ENCODE measurements at regions not wholly inside any gene's neighbourhood (a gene's known extent, or its start where the extent isn't known, plus 50 kb on each side); places are given as distances from the start of the nearest gene placed in this dataset.

DNA sequence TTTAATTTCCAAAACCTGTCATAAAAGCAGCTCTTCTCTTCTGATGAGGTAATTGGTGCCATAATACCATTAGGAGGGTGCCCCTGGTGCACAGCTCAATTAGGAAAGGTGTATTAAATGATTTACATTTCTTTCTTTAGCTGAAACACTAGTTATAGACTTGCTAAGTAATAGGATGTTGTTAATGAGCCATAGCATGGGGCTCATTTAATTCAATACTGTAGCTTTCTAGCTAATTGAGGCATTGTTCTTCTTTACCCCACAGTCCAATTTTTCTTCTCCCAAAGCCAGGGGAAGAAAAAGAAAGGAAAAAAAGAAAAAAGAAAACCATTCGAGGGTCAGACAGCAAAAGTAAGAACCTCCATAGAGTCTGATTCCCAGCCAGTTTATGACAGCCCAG is 164.0 kb upstream of the HES1 start:
- Histone ChIP-seq H3K36me3 (ENCODE audit: insufficient read depth) (no peaks in the 10 kb centered on the region), H3K4me1 (ENCODE audit: insufficient read depth) (no peaks in the 10 kb centered on the region), H3K4me3 (ENCODE audit: low read depth, low read length) (no peak overlapping the region), H3K27ac (ENCODE audit: low read depth) (no peak overlapping the region)
- 93% methylated on average over 1 of the region's 1 CpG for WGBS
- DNase-seq (ENCODE audit: extremely low spot score) = no peak

DNA sequence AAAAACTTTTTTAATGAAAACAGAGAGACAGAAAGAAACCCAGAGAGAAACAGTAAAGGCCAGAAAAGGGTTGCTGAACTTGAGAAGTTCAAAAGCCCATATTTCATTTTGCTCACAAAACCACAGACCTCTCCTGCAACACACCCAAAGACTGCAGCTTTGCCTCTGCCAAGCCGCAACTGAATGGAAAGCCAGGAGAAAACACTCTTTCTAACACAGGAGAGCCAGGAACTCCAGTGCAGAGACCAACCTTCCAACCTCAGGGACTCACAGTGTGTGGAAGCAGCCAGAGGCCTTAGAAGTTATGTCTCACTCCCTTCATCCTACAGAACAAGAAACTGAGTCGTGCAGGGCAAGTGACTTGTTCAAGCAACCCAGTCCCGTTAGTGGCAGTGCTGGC is 163.1 kb upstream of the HES1 start:
- no peaks in the 10 kb centered on the region for H3K4me1 ChIP-seq (ENCODE audit: insufficient read depth)
- WGBS = 94% methylated on average over 3 of the region's 3 CpGs
- no peak overlapping the region for H3K4me3 ChIP-seq (ENCODE audit: low read depth, low read length)
- no peak overlapping the region for H3K27ac ChIP-seq (ENCODE audit: low read depth)
- no peaks in the 10 kb centered on the region for H3K36me3 ChIP-seq (ENCODE audit: insufficient read depth)
- DNase-seq (ENCODE audit: extremely low spot score) = no peak

DNA sequence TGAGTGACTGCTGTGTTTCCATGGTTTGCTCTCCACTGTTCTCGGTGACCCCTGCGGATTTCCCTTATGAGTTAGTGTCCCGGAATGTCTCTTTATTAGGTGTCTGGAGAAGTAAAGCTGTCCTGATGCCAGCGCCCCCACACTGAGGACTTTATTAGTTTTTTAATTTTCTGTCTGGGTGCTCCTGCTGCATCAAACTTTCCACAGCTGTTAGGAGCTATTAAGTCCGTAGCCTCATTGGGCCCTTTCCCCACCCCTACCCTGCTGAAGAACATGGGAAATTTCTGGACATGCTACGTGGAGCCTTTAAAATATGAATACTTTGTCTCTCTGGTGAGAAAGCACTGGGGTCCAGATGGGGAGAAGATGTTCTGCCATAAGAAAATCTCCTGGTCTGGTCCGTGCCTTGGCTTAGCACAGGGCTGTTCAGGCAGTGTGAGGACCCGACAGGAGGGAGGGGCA is 161.7 kb upstream of the HES1 start:
- H3K4me1 ChIP-seq (ENCODE audit: insufficient read depth) = no peaks in the 10 kb centered on the region
- 34% methylated on average over 8 of the region's 8 CpGs for WGBS
- no peak overlapping the region for H3K4me3 ChIP-seq (ENCODE audit: low read depth, low read length)
- no peak for DNase-seq (ENCODE audit: extremely low spot score)
- H3K36me3 ChIP-seq (ENCODE audit: insufficient read depth) = no peaks in the 10 kb centered on the region
- H3K27ac ChIP-seq (ENCODE audit: low read depth) = no peak overlapping the region

DNA sequence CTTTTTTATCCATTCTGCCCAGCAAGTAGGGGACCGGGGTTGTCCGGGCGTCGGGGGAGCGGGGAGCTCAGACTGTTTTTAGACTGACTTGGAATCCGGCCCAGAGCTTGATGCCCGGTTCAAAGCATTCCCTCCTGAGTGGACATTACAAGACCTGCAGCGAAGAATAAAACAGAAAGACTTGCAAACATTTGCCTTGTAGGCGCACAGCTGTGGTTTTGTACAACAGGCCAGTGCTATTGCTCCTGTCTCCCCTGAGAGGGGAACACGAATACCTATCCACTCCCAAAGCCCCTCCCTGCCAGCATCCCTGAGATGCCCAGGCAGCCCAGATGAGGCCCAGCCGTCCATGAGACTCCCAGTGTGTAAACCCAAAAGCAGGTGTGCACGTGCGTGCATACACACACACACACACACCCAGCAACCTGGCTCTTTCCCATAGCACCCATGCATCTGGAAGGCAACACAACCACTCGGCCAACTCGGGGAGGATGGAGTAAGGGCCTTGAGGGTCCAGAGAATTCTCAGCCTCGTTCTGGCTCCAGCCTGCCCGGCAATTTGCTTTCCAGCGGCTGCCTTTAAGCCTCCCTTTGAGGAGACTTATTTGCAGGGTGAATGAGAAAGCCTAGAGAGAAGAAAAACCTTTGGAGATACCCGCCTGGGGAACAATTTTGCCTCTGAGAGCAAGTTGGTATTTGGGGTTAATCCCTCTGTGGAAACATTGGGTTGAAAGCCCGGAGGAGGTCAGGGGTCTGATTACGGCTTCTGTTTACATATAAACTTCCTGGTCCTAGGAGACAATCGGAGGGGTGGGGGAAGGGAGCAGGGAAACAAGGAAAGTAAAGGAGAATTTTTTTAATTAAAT is 161.0 kb upstream of the HES1 start:
- 48% methylated on average over 22 of the region's 22 CpGs for WGBS
- Histone ChIP-seq H3K36me3 (ENCODE audit: insufficient read depth) (no peaks in the 10 kb centered on the region), H3K27ac (ENCODE audit: low read depth) (no peak overlapping the region)

DNA sequence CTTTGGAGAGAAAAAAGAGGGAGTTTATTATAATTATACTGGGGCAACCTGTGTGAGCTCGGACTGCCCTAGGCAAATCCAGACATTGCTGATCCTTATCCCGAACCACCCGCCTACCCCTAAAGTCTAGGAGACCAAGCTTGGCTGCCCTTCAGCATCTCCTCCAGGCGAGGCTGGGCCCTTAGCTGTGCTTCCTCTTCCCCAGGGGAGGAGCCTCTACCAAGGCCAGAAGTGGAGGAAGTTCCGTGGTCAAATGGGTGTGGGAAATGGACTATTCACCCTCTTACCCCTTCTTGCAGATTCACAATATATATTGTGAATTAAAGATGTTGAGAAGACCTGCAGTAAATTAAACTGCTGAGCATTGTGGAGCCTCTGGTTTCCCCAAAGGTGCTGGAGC is 158.3 kb upstream of the HES1 start:
- H3K4me3 ChIP-seq (ENCODE audit: low read depth, low read length) = no peak overlapping the region
- no peak for DNase-seq (ENCODE audit: extremely low spot score)
- WGBS = 90% methylated on average over 5 of the region's 5 CpGs
- no peaks in the 10 kb centered on the region for H3K36me3 ChIP-seq (ENCODE audit: insufficient read depth)
- H3K4me1 ChIP-seq (ENCODE audit: insufficient read depth) = no peaks in the 10 kb centered on the region
- H3K27ac ChIP-seq (ENCODE audit: low read depth) = no peak overlapping the region

More for the DNA sequence above, 161.0 kb upstream of the HES1 start:
- no peak overlapping the region for H3K4me3 ChIP-seq (ENCODE audit: low read depth, low read length)
- no peak for DNase-seq (ENCODE audit: extremely low spot score)
- no peaks in the 10 kb centered on the region for H3K4me1 ChIP-seq (ENCODE audit: insufficient read depth)

DNA sequence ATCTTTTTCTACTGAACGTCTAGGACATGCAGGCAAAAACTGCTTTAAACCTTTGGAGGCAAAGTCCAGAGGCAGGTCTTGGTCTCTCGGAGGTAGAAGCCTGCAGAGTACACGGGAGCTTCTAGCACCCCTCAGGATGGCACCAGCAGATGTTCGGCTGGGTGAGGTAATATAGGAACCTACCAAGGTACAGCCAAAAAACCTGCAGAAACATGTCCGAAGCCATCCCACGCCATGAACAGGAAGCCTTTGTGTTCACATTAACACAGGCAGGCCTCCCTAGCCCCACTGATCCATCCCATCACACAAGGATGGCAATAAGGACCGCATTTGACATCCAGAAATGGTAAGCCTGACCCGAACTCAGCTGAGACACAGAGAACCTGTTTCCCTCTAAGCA is 157.9 kb upstream of the HES1 start:
- Histone ChIP-seq H3K36me3 (ENCODE audit: insufficient read depth) (no peaks in the 10 kb centered on the region), H3K4me1 (ENCODE audit: insufficient read depth) (no peaks in the 10 kb centered on the region), H3K4me3 (ENCODE audit: low read depth, low read length) (no peak overlapping the region), H3K27ac (ENCODE audit: low read depth) (no peak overlapping the region)
- no peak for DNase-seq (ENCODE audit: extremely low spot score)
- 95% methylated on average over 8 of the region's 8 CpGs for WGBS

DNA sequence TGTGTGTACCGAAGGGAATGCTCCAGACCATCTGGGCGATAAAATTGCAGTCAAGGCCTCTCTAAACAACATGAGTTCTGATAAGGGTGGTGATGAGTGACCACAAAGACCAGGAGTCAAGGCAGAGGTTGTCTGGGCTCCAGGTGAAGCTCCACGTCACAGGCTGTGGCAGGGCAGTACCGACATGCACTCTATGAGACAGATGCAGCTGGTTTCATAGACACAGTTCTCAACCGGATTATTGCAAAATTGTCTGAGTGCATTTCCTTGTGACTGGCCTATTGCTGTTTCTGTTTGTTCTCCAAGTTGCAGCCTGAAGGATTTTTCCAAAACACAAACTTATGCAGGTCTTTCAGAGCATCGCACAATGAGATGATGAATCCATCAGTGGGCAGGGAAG is 157.5 kb upstream of the HES1 start:
- Histone ChIP-seq H3K27ac (ENCODE audit: low read depth) (no peak overlapping the region), H3K36me3 (ENCODE audit: insufficient read depth) (no peaks in the 10 kb centered on the region), H3K4me1 (ENCODE audit: insufficient read depth) (no peaks in the 10 kb centered on the region), H3K4me3 (ENCODE audit: low read depth, low read length) (no peak overlapping the region)
- 89% methylated on average over 6 of the region's 6 CpGs for WGBS
- DNase-seq (ENCODE audit: extremely low spot score) = no peak

DNA sequence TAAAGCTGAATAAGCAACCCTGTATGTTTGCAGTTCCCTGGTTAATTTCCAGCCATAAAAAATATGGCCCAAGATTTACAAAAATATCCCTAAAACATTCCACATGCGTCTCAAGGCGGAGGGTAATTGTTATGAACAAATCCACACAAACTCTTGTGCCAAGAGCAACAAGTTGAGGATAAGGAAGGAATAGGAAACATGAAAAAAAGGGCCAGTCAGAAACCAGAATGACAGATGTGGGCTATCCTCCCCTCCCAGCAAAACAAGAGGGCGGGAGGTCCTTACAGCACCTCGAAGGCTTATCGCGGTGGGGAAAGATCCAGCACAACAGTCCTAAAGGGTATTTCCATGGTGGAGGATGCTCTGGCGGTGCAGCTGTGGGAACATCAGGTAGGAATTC is 155.6 kb upstream of the HES1 start:
- H3K4me1 ChIP-seq (ENCODE audit: insufficient read depth) = no peaks in the 10 kb centered on the region
- no peaks in the 10 kb centered on the region for H3K36me3 ChIP-seq (ENCODE audit: insufficient read depth)
- DNase-seq (ENCODE audit: extremely low spot score) = no peak
- 74% methylated on average over 7 of the region's 7 CpGs for WGBS
- H3K4me3 ChIP-seq (ENCODE audit: low read depth, low read length) = no peak overlapping the region
- H3K27ac ChIP-seq (ENCODE audit: low read depth) = no peak overlapping the region

DNA sequence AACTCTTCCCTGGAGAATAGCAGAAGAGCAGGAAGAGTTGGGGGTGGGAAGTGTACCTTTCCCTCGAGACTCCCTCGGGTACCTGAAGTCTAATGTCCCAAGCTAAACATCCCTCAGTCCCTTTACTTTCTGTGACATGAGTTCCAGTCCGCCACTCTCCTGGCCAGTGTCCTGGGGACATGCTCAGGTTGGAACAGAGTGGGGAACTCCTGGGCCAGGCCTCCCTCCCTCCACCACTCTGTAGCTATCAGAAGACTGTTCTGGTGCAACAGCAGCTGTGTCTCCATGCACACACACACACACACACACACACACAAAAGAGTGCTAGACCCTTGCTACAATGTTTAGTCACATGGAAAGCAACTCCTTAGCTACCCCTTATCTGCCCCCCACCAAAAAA is 155.0 kb upstream of the HES1 start:
- no peak overlapping the region for H3K4me3 ChIP-seq (ENCODE audit: low read depth, low read length)
- no peaks in the 10 kb centered on the region for H3K4me1 ChIP-seq (ENCODE audit: insufficient read depth)
- DNase-seq (ENCODE audit: extremely low spot score) = no peak
- no peaks in the 10 kb centered on the region for H3K36me3 ChIP-seq (ENCODE audit: insufficient read depth)
- H3K27ac ChIP-seq (ENCODE audit: low read depth) = no peak overlapping the region
- 96% methylated on average over 3 of the region's 3 CpGs for WGBS

DNA sequence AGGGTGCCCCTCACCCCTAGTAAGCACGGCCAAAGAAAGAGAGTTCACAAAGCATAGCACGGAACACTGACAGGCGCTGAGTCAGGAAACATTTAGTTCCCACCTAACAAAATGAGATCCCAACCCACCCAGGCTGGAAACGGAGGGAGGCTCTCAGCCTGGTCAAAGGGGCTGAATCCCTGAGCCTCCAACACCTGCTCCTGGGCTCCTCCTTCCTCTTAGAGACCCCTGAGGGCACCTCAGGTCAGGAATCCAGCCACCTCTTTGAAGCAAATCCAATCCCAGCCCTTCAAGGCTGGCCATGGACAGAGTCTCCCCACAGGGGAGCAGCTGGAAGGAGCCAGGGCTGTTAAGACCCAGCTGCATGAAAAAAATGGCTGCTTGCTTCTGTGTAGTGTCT is 154.4 kb upstream of the HES1 start:
- H3K27ac ChIP-seq (ENCODE audit: low read depth) = no peak overlapping the region
- H3K4me1 ChIP-seq (ENCODE audit: insufficient read depth) = no peaks in the 10 kb centered on the region
- H3K36me3 ChIP-seq (ENCODE audit: insufficient read depth) = no peaks in the 10 kb centered on the region
- no peak for DNase-seq (ENCODE audit: extremely low spot score)
- H3K4me3 ChIP-seq (ENCODE audit: low read depth, low read length) = no peak overlapping the region
- 81% methylated on average over 4 of the region's 4 CpGs for WGBS

DNA sequence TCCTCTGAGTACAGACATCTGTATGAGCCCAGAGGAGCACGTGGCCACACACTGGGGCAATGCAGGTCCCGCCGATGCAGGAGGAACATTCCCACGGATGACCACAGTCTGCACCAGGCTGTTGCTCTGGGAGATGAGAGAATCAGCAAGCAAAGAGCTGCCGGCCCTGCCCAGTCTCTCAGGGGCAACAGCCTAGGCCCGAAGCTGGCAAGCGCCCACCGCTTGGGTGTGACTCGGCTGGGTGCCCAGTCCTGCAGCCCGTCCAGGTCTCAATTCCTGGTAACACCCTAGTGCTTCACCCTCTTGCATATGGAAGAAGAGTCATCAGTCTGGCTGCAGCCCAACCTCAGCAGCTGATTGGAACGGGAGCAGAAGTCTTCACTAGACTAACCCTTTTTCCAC is 153.7 kb upstream of the HES1 start:
- 55% methylated on average over 11 of the region's 11 CpGs for WGBS
- no peak overlapping the region for H3K27ac ChIP-seq (ENCODE audit: low read depth)
- DNase-seq (ENCODE audit: extremely low spot score) = no peak
- H3K36me3 ChIP-seq (ENCODE audit: insufficient read depth) = no peaks in the 10 kb centered on the region
- H3K4me1 ChIP-seq (ENCODE audit: insufficient read depth) = no peaks in the 10 kb centered on the region
- H3K4me3 ChIP-seq (ENCODE audit: low read depth, low read length) = no peak overlapping the region

DNA sequence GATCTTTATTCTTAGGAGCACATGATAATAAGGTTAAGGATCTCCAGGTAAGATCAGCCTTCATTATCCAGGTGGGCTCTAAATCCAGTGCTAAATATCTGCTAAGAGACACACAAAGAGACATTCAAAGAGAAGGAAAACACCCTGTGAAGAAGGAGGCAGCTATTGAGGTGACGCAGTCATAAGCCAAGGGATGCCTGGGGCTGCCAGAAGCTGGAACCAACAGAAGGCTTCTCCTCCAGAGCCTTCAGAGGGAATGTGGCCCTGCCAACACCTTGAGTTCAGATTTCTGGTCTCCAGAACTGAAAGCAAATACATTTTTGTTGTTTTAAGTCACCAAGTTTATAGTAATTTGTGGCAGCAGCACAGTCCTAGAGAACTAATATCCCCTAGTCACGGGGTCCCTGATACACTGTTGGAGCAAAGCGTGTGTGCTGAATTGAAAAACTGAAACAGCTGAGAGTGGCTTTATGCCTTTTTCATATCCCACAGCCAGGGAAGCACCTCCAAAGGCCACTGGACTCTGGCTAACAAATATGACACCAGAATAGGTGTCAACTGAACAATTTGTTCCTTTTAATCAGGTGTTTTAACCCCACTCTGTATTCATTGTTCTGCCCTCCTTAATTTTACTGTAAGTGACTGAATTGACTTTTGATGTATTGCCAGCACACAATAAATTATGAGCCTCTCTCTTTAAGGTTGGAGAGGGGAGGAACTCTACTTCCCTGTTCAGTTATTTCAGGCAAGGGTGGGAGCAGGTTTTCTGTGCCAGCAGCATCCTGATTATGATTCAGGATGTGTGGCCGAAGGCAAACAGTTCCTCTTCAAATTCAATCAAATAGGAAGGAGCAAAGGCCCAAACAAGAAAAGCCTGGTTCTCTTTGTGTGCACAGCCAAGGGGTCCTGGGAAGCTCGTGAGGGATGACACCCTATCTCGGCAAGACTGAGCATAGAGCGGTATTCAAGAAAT is 151.8 kb upstream of the HES1 start:
- H3K4me1 ChIP-seq (ENCODE audit: insufficient read depth) = no peaks in the 10 kb centered on the region
- WGBS = 83% methylated on average over 7 of the region's 7 CpGs
- no peak overlapping the region for H3K27ac ChIP-seq (ENCODE audit: low read depth)
- no peaks in the 10 kb centered on the region for H3K36me3 ChIP-seq (ENCODE audit: insufficient read depth)
- H3K4me3 ChIP-seq (ENCODE audit: low read depth, low read length) = no peak overlapping the region
- DNase-seq (ENCODE audit: extremely low spot score) = no peak

DNA sequence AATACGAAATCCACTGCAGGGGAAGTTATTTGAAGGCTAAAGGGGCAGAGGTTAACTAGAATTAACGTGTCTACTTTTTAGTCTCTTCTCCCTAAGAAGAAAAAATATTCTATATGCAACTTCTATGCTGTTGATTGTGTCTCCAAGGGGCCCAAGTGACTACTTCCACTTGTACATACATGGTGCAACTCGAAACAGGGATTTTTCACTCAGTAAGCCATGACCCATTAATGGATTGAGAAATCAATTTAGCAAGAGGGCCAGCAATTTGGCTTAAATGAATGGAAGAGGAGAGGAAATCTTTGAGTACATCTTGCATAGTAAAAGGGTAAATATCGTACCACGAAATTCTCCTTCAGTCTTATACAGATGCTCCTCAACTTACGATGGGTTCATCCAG is 151.1 kb upstream of the HES1 start:
- 84% methylated on average over 6 of the region's 6 CpGs for WGBS
- no peak overlapping the region for H3K4me3 ChIP-seq (ENCODE audit: low read depth, low read length)
- no peaks in the 10 kb centered on the region for H3K4me1 ChIP-seq (ENCODE audit: insufficient read depth)
- DNase-seq (ENCODE audit: extremely low spot score) = no peak
- H3K36me3 ChIP-seq (ENCODE audit: insufficient read depth) = no peaks in the 10 kb centered on the region
- no peak overlapping the region for H3K27ac ChIP-seq (ENCODE audit: low read depth)

DNA sequence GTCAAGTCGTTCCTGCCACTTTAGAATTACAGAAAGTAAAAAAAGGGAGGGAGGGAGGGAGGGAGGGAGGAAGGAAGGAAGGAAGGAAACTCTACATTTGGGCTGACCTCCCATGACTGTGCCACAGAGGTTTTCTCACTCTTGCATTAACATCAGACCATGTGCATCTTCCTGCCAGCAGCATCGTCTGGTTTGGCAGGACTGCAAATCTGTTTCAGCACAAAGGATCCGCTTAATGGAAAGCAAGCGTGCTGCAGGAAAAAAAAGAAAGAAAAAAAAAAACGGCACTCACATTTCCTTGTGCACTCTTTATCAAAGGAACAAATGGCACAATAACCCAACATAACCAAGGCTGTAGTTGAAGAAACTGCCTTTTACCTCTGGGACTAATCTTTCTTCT is 148.8 kb upstream of the HES1 start:
- no peaks in the 10 kb centered on the region for H3K36me3 ChIP-seq (ENCODE audit: insufficient read depth)
- no peak overlapping the region for H3K4me3 ChIP-seq (ENCODE audit: low read depth, low read length)
- no peaks in the 10 kb centered on the region for H3K4me1 ChIP-seq (ENCODE audit: insufficient read depth)
- DNase-seq (ENCODE audit: extremely low spot score) = no peak
- 20% methylated on average over 5 of the region's 5 CpGs for WGBS
- no peak overlapping the region for H3K27ac ChIP-seq (ENCODE audit: low read depth)
